ENCODE measurements at regions not wholly inside any gene's neighbourhood (a gene's known extent, or its start where the extent isn't known, plus 50 kb on each side); places are given as distances from the start of the nearest gene placed in this dataset.

DNA sequence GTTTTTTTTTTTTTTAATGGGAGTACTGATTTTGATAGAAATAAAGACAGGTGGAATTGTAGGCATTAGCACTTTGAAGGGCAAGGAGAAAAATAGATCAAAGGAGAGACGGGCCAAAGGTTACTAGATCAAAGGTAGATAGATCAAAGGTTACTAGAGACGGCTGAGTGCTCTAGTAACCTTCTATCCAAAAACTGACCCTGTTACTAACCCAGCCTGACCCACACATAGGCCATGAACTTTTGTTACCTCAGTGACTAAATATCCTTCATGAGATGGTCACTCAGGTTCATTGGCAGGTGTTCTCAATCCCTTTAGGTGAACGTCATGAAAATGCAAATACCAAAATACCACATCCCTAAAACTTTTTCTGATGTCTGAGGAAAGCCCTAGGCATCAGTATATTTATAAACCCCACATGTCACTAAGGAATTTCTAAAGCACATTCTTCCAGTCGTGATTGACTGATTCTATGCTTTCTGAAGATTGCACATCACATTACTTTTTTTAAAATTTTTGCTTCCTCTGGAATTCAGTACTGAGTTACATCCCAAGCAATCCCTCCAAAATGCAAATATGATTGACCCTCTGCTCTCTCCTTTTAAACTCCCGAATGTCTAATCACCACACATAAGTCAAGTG, 772.7 kb downstream of the BRINP1 start:
- DNase-seq = no peak

DNA sequence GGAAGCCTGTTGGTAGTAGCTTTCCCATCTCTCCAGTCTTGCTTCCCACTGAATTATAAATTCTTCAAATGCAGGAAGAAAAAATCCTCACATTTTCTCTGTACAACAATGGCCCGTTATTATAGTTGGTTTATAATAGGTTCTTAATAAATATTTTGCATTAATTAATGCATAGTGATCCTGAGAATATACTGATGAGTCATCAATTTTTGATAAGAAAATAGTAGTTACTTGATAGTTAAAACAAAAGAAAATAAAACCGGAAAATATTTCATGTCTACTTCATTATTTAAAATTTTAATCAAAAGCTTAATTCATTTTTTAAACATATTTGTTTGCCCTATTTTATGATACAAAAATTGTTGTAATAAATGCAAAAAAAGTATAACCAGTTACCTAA, 762.6 kb downstream of the BRINP1 start:
- DNase-seq = no peak

DNA sequence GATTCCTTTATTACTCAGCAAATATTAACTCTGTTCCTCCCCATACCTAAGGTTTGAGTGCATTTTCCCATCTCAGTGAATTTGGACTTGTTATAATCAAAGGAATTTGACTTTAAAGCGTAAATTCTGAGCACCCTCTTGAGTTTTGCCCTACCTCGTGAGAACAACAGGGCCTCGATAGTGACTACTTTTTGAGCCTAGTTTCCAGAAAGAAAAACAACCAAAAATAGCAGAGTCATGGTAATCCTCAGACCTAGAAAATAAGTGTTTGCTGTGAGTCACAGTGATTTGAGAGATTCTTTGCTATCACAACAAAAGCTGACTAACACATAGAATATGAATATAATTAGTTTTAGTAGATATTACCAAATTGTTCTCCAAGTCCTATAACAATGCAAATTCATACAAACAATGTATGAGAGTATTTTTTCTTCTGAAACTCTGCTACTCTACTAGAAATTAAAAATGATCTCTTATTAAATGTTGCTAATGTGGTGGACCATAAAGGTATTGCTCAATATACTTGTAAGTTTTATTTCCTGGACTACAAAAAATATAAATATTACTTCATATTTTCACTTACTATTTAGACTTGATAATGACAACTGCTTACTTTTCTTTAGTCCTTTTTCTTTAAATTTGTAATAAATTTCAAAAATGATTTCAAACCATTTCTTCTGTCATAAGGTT, 759.7 kb downstream of the BRINP1 start:
- no peak for DNase-seq

DNA sequence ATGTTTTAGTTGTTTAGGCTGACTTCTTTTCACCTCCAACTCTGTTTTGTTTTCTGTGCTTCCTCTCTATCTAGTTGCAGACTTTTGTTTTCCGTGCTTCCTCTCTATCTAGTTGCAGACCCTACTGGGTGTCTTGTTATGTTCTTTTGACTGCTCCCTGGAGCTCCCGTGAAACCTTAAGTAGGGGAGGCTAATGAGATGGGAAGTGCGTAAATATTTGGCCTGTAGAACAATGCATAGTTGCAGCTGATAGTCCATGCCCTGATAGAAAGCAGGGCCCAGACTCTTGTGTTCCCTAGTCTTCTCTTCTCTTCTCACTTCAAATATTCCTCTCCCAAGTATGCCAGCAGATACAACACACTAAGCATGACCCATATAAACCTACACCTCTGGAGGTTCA, 757.0 kb downstream of the BRINP1 start:
- DNase-seq = no peak

DNA sequence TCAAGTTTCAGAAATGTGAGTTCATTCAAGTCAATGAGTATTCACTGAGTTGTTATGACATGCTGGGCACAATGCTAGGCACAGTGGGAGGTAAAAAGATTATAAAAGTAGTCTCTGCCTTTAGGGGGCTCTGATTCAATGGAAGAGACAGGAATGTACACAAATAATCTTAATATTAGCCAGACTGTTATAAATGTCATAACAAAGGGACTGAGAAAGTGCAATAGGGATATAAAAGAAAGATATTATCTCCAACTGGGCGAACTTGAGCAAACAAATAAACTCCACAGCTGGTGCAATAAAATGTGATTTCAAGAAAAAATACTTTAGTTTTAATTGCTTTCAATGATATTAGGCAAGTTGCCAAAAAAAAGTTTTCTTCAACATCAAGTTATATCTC, 755.2 kb downstream of the BRINP1 start:
- peak; percentile 49 for DNase-seq

DNA sequence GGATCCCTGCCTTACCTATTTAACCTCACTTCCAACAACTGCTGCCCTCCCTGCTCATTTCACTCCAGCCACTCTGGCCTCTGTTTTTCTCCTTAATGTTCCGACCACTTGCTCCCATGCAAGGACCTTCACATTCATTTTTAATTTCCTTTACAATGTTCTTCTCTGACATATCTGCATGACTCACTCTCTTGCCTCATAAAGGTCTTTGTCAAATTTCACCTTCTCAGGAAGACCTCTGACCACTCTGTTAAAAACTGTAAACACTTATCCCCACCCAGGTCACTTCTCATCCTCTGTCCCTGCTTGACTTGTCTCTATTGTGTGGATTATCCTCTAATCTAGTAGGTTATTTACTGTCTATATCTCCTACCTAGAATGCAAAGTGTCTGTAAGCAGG, 751.2 kb downstream of the BRINP1 start:
- no peak for DNase-seq

DNA sequence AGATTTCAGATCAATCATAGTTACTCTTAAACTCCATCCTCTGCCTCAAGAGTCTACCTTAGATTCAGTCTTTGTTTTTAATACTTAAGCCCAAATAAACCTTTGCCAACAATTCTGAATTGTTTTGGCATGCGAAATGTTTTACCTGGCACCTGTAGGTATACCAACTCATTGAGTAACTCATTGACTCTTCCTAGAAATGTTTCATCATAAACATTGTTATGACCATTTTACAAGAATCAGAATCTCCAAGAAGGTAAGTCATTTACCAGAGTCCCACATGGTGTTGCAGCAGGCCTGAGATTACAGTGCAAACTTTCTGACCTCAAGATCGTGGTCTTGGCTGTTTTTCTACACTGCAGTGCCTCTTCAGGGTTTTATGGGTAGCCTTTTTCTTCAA, 750.4 kb downstream of the BRINP1 start:
- no peak for DNase-seq

DNA sequence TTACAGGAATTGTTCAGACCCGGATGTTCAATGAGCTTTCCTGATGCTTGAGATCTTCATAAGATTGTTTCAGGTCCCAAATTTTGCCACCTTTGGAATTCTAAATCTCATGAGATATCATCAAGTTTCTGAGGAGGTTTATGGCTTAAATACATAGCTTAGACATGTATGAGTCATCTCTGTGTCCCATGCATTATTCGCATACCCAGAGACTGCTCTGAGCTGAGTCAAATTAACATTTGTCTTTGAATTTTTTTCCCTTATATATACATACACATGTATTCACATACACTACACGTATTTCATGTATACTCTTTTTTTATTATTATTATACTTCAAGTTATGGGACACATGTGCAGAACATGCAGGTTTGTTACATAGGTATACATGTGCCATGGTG, 744.6 kb downstream of the BRINP1 start:
- DNase-seq = no peak

DNA sequence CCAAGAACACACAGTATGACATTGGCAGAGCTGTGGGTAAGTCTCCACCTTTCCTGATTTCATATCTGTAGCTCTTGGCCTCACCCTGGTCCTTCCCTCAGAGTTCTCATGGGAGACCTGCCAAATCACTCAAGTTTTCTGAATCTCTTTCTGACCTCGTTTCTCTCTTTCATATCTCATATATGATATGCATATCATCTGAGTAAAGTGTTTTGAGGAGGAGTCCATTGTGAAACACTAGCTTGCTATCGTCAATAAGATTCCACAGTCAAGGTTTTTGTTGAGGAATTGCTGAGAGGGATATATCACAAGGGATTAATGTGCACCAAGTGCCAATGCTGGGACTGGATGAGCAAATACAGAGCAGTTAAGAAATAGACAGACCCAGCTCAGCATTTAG, 739.2 kb downstream of the BRINP1 start:
- no peak for DNase-seq

DNA sequence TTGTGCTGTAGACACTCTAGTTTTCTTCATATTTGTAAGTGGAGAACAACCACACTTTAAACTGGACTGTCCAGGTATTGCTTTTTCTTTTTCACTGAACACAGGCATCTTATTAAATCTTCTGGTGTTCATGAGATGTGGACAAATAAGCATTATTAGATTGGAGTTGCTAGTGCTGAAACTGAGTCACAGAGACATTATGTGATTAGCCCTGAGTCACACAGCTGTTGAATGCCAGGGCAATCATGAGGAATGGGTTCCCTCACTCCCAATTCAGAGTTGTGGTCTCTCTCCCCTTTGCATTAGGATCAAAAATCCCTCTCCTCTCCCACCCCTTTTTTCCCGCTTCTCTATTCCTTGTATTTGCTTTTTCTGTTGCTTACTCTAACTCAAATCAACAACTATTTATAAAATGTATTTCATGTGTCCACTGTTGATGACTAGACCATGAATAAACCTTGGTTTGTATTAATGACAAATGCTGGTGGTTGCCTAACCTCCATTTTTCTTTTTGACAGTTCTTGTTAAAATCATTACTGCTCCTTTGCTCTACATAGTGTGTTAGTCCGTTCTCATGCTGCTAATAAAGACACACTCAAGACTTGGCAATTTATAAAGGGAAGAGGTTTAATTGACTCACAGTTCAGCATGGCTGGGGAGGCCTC, 738.2 kb downstream of the BRINP1 start:
- no peak for DNase-seq

DNA sequence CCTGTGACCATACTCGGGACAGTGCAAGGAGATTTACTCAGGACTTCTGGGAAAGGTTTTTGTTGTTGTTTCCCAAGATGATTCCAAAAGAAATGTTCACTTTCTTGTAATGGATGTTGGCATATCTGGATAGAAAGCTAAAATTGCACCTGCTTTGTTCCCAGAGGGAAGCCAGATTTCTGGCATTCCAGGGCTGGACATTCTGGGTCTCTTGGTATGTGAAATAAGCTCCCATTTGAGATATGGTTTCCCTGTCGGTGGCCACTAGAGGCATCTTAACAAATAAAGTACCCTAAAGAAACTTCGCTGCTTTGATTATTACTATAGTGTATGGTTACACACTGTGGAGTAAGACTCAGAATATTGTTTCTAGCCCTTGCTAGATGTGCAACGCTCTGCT, 737.3 kb downstream of the BRINP1 start:
- DNase-seq = no peak

DNA sequence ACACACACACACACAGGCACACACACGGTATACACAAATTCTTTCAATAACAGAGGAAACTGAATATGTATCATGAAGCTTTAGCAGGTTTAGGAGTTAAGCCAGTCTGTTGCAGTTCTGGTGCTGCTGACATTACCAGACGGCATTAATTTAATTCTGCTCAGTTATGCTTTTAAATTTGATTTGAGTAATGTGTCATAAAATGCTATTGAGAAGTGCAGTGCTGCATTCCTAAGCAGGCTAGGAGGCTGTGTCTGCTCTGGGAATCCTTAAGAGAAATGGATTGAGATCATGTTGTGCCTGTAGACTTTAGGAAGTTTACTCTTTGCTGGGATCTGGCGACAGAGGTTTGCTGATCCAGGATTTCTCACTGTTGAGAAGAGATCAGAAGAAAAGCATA, 733.8 kb downstream of the BRINP1 start:
- no peak for DNase-seq

DNA sequence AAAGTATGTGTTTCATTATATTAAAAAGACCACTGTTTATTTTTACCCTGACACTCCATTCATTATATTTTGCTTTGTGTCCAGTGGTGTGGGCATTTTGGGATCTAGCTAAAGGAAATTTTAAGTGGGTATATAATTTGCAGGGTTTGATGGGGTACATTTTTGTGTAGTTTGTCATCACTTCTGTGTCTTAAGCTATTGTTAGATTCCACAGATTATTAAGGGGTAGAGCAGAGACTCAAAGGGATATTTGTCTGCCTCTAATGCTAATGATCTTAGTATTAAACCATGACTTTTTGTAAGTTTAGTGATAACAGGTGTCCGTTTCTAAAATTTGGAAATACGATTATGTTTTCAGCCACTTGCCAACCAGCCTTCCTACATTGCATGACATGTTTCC, 731.6 kb downstream of the BRINP1 start:
- DNase-seq = no peak

DNA sequence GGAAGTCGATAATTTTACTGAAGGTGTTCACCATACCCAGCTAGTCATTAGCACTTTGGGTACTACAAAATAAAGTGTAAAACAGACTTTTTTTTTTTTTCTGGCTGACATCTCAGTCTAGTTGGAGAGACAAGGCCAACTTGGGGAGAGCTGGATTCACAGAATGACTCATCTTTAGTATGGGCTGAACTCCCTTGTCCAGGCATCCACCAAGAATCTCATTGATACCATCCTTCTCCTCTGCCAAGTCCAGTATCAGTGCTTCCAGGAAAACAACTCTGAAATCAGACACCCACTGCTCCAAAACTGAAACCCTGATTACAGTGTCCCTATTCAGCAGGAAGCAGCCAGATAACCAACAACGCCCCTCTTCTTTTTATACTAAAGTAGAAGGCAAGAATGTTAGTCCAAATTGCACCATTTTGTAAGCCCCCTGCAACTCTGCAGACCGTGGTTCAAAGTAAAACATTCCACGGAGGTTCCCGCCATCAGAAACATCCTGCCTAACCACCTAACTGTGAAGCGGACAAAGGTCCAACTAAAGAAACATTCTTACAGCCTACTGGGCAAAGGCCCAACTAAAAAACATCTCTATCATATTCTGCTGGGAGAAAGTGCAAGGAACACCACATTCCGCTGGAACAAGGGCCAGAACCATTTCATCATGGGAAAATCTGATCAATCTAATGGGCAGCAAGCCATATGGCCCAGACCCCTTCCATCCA, 728.2 kb downstream of the BRINP1 start:
- no peak for DNase-seq

DNA sequence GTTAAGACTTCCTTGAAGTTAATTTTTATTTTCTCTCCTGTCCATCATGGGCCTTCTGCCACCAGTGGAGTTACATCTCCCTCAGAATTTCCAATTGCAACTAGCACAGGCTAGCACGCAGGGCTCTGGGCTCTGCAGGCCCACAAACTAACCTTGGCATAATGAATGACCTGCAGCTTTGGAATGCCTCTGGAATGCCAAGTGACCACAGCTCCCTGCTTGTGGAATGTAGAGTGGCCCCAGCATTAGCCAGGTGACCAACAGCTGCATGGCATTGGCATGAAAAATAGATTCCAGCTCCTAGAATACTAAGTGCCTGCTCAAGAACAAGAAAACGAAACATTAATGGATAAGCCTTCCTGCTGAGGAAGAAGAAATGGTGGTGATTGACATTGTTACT, 726.1 kb downstream of the BRINP1 start:
- DNase-seq = no peak

DNA sequence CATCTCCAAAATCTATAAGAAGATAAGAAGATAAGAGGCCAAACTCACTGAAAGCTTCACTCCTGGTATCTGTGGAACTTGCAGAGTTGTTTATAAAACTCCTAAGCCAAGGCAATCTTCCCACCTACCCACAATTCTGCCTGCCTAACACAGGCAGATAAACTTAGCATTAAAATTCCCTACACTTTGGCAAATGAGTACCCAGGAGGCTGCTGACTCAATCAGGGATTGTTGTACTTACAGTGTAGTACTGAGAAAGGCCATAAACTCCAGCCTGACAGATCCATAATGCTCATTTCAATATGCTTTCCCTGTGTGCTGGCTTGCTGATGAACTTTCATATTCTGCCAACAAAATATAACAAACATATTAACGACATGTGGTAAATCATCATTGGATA, 725.2 kb downstream of the BRINP1 start:
- DNase-seq = no peak

DNA sequence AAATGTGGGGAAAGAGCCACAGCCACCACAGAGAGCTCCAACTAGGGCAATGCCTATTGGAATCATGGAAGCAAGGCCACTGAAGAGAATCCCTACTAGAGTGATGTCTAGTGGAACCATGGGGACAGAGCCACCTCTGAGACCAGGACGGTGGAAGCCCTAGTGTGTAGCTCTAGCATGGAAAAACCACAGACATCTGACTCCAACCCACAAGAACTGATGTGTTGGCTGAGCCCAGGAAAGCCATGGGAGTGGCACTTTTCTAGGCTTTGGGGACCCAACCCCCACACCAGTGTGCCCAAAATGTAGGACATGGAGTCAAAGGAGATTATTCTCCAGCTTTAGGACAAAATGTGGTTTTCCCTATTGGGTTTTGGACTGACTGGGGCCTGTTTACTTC, 721.9 kb downstream of the BRINP1 start:
- no peak for DNase-seq

DNA sequence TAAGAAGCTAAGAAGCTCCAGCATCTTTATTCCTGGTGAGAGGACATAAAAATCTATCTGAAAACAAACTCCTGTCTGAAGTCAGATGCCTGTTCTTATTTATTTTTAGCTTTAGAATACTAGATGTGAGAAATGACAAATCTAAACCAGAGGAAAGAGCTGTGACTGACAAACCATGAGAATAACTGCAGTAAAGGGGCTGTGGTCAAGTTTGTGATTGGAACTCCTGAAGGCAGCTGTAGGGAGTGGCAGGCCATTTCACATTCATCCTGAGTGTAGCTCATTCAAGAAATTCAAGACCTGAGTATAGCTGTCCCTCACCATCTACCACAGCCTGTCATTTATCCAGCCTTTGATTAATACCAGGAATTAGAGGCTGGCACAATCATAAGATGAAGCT, 718.8 kb downstream of the BRINP1 start:
- no peak for DNase-seq

DNA sequence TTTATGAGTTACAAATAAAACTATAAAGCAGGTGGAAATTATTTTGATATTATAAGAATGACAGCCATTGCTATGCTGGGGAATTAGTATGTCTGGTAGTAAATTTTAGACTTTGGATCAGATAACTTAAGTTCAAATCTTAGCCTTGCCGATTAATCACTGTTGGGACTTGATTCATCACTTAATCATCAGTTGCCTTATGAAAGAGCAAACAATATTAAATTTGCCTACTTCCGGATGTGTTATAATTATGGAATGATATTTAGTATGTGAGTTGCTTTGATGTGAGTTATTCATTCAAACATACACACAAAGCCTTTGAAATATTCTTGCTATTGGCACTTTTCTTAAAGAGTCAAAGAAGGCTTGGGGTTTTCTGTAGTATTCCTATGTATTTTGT, 717.7 kb downstream of the BRINP1 start:
- no peak for DNase-seq

DNA sequence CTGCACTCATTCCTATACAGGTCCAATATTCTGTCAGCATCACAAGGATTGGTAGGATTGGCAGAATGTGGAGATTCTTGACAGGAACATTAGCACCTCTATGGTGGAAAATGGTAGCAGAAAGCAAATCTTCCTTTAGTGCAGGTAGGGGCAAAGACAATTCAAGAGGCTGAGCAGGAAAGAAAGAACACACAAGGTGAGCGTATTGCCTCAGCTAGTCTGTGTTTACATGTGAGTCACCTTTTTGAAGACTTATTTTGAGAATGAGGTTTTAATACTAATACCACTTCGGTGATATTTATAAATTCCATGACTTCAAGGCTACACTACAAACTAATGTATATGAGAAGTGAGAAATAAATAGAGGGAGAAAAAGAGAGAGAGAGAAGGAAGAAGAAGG, 717.0 kb downstream of the BRINP1 start:
- DNase-seq = no peak

DNA sequence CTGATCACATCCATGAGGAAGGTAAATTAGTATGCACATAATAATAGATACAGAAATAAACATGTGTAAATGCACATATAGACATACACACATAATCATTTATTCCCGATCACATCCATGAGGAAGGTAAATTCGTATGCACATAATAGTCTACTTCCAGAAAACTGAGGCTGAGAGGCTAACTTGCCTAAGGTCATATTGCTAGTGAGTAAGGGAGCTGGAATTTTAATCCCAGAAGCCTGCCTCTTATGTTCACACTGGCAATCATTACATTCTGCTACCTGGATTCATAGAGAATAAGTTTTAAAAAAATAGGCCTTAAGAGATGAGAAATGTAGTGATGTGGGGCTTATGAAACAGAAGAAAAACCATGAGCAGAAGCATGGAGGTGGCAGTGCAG, 716.3 kb downstream of the BRINP1 start:
- DNase-seq = no peak

DNA sequence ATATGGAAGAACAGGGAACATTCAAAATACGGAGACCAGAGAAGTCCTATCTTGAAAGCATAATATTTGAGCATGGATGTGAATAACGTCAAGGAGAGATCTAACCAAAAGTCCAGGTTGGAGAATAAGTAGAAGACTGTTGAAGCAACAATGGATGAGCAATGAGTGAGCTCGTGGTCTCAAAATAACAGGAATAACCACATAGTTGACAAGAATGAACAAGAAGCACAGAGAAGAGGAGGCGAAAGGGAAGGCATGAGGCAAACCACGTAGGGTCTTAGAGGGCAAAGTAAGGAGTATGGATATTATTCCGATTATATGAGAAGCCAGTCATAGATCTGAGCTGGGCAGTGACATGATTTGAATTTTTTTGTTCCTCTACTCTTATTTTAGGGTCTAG, 710.2 kb downstream of the BRINP1 start:
- no peak for DNase-seq

DNA sequence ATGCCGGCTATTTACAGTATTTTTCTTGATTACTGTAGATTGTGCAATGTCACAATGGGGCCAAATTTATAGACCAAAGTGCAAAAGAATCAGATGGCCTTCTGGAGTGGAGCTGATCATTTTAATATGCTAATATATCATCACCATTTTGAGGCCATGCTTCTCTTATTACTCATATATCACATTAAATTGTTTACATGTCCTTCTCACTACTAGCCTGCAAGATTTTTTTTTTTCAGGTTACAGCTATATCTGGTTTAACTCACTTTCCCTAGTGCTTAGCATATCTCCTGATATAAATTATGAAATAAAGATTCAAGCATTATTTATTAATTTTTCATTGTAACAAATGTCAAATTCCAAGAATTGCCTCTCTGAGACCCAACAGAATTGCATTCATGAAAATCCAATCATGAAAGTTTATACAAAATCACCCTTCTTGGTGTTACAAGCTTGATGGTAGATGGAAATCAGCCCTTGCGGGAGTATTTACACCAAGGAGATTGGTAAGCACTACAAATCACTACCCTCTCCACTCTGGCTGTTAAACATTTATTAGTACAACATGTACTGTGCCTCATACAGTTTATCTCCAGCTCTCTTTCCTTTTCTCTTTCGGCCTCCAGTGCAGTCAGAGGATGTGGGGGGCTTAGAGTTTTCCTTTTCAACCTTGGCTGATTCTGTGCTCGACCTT, 703.9 kb downstream of the BRINP1 start:
- no peak for DNase-seq

All from NCI-H69 (cell line).